Trophoblast cell (in vitro differentiated cells and primary cell): ENCODE measurements at regions not wholly inside any gene's neighbourhood (a gene's known extent, or its start where the extent isn't known, plus 50 kb on each side); places are given as distances from the start of the nearest gene placed in this dataset.

Source experiments
- DNase-seq, 2 donors: peaks; one replicate each; pipeline ENCODE4 v3.0.0-alpha.2; 2016
- H2AFZ ChIP-seq: 2 replicates; pipeline ENCODE4 v1.6.1; 2013; ENCODE audit warnings: low read length, moderate library complexity, mild to moderate bottlenecking; ENCODE audit not compliant: insufficient read depth, poor library complexity
- H2AK5ac ChIP-seq: 2 replicates; pipeline ENCODE4 v1.6.1; 2013; ENCODE audit warnings: mild to moderate bottlenecking, low read length
- H2BK120ac ChIP-seq: 2 replicates; pipeline ENCODE4 v1.6.1; 2013; ENCODE audit warnings: low read length, mild to moderate bottlenecking, moderate library complexity; ENCODE audit not compliant: insufficient read depth, poor library complexity
- H2BK12ac ChIP-seq: 2 replicates; pipeline ENCODE4 v1.6.1; 2013; ENCODE audit warnings: mild to moderate bottlenecking, low read length, moderate library complexity
- H2BK5ac ChIP-seq: 2 replicates; pipeline ENCODE4 v1.6.1; 2013; ENCODE audit warnings: low read length, low read depth, moderate library complexity, mild to moderate bottlenecking; ENCODE audit not compliant: poor library complexity
- H3K14ac ChIP-seq: 2 replicates; pipeline ENCODE4 v1.6.1; 2013; ENCODE audit warnings: mild to moderate bottlenecking, low read length
- H3K18ac ChIP-seq: 2 replicates; pipeline ENCODE4 v1.6.1; 2013; ENCODE audit warnings: mild to moderate bottlenecking, low read length
- H3K23ac ChIP-seq: 2 replicates; pipeline ENCODE4 v1.6.1; 2013; ENCODE audit warnings: low read length
- H3K27ac ChIP-seq: 2 replicates; pipeline ENCODE4 v1.5.1; 2013; ENCODE audit warnings: low read depth, mild to moderate bottlenecking, inconsistent platforms, low read length, moderate library complexity
- H3K27me3 ChIP-seq: 2 replicates; pipeline ENCODE4 v1.6.1; 2013; ENCODE audit warnings: inconsistent platforms, mild to moderate bottlenecking, low read length, moderate library complexity; ENCODE audit not compliant: insufficient read depth
- H3K36me3 ChIP-seq, 2 experiments: 1 replicate in 1 of 2; 2 replicates in 1 of 2; pipeline ENCODE4 v1.6.1; 2013; ENCODE audit warnings: low read length in 2 of 2, mild to moderate bottlenecking in 2 of 2, moderate library complexity in 1 of 2; ENCODE audit not compliant: insufficient read depth in 2 of 2, control insufficient read depth in 1 of 2
- H3K4ac ChIP-seq: 2 replicates; pipeline ENCODE4 v1.6.1; 2013; ENCODE audit warnings: low read depth, mild to moderate bottlenecking, low read length, moderate library complexity
- H3K4me1 ChIP-seq, 2 experiments: 1 replicate in 1 of 2; 2 replicates in 1 of 2; pipeline ENCODE4 v1.6.1; 2013; ENCODE audit warnings: low read length in 2 of 2, mild to moderate bottlenecking in 2 of 2, moderate library complexity in 1 of 2; ENCODE audit not compliant: insufficient read depth in 2 of 2, control insufficient read depth in 1 of 2
- H3K4me2 ChIP-seq: 2 replicates; pipeline ENCODE4 v1.6.1; 2013; ENCODE audit warnings: inconsistent platforms, mild to moderate bottlenecking, low read length, moderate library complexity
- H3K4me3 ChIP-seq: 2 replicates; pipeline ENCODE4 v1.5.1; 2013; ENCODE audit warnings: mild to moderate bottlenecking, low read depth, low read length, inconsistent platforms
- H3K79me1 ChIP-seq: one replicate; pipeline ENCODE4 v1.6.1; 2013; ENCODE audit warnings: low read length
- H3K79me2 ChIP-seq: 2 replicates; pipeline ENCODE4 v1.6.1; 2013; ENCODE audit warnings: low read length, mild to moderate bottlenecking; ENCODE audit not compliant: control insufficient read depth, insufficient read depth, poor library complexity
- H3K9ac ChIP-seq: 2 replicates; pipeline ENCODE4 v1.6.1; 2013; ENCODE audit warnings: mild to moderate bottlenecking, low read length
- H3K9me3 ChIP-seq: 2 replicates; pipeline ENCODE4 v1.6.1; 2013; ENCODE audit warnings: low read depth, mild to moderate bottlenecking, control low read depth, inconsistent platforms, low read length; ENCODE audit not compliant: insufficient read depth
- H4K12ac ChIP-seq: 2 replicates; pipeline ENCODE4 v1.6.1; 2013; ENCODE audit warnings: low read depth, mild to moderate bottlenecking, low read length, moderate library complexity
- H4K8ac ChIP-seq: 2 replicates; pipeline ENCODE4 v1.6.1; 2013; ENCODE audit warnings: low read depth, mild to moderate bottlenecking, low read length, moderate library complexity
- H4K91ac ChIP-seq: one replicate; pipeline ENCODE4 v1.6.1; 2013; ENCODE audit warnings: low read depth, mild to moderate bottlenecking, low read length, moderate library complexity
- WGBS: extraction: QIAGEN DNeasy Blood & Tissue Kit; methylation state at CpG from one replicate; pipeline ENCODE4 v1.1.7; 2013; ENCODE audit warnings: missing lambda C conversion rate; ENCODE audit not compliant: insufficient read length, insufficient coverage; ENCODE audit errors: extremely low coverage; 5-methylcytosine and 5-hydroxymethylcytosine counted together

DNA sequence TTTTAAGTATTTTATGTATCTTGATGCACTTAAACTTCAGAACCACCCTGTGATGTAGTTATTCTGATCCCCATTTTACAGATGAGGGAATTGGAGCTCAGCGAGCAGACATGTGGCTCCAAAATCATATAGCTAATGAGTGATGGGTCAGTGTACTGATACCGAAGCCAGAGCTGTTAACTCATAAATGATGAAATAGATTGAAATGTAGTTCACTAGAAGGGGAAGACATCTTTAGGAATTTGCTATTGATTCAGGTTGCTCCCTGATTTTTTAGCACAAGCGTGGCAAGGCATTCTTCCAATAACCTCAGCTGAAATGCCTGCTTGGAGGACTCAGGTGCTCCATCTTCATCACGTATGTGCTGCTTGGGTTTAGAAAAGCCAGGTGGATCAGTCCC lies 228.8 kb downstream of the PTEN start:
- Histone ChIP-seq H2BK120ac (no peak overlapping the region), H2AK5ac (no peak overlapping the region), H3K23ac (no peak overlapping the region), H3K4me2 (no peak overlapping the region), H3K4me1 (peaks cover 5 to 8% of the 10 kb centered on the region in 2 experiments), H3K79me1 (no peaks in the 10 kb centered on the region), H4K91ac (no peak overlapping the region), H3K4ac (no peak overlapping the region), H3K9ac (no peak overlapping the region), H4K12ac (no peak overlapping the region), H2BK12ac (no peak overlapping the region), H3K18ac (no peak overlapping the region), H3K4me3 (no peak overlapping the region), H3K14ac (no peak overlapping the region), H3K36me3 (no peaks in the 10 kb centered on the region), H2BK5ac (no peak overlapping the region), H2AFZ (no peak overlapping the region), H3K9me3 (no peaks in the 10 kb centered on the region), H4K8ac (no peak overlapping the region), H3K79me2 (no peaks in the 10 kb centered on the region), H3K27ac (no peak overlapping the region), H3K27me3 (no peaks in the 10 kb centered on the region)
- no CpG with 5 or more reads among the region's 4 CpGs for WGBS
- no peak for DNase-seq

- no peak overlapping the region for H3K18ac ChIP-seq
- no peak overlapping the region for H2BK12ac ChIP-seq
- no peaks in the 10 kb centered on the region for H3K79me1 ChIP-seq
- no peak overlapping the region for H3K4me3 ChIP-seq
- no peaks in the 10 kb centered on the region for H3K79me2 ChIP-seq
- H3K4me1 ChIP-seq, result peaks cover 4 to 8% of the 10 kb centered on the region in 2 experiments
- H2AFZ ChIP-seq, result no peak overlapping the region
- no peak overlapping the region for H4K91ac ChIP-seq
- no peak overlapping the region for H2AK5ac ChIP-seq
- no peak overlapping the region for H4K8ac ChIP-seq
- WGBS, result no CpG with 5 or more reads among the region's 5 CpGs
- H3K27me3 ChIP-seq, result no peaks in the 10 kb centered on the region
- no peak overlapping the region for H2BK120ac ChIP-seq
- H3K4ac ChIP-seq, result no peak overlapping the region
- H3K4me2 ChIP-seq, result no peak overlapping the region
- no peaks in the 10 kb centered on the region for H3K9me3 ChIP-seq
- no peak overlapping the region for H3K14ac ChIP-seq
- no peak overlapping the region for H3K23ac ChIP-seq
- no peaks in the 10 kb centered on the region for H3K36me3 ChIP-seq
- H2BK5ac ChIP-seq, result no peak overlapping the region
- no peak overlapping the region for H4K12ac ChIP-seq
- no peak for DNase-seq
- no peak overlapping the region for H3K9ac ChIP-seq
- no peak overlapping the region for H3K27ac ChIP-seq
Measured at GRCh38 chr10:88092973-88093372, 229.5 kb downstream of the PTEN start.

GRCh38 chr10:88094795-88095194 lies 231.4 kb downstream of the PTEN start:
- Histone ChIP-seq H3K4me2 (no peak overlapping the region), H3K9me3 (no peaks in the 10 kb centered on the region), H2BK120ac (no peak overlapping the region), H4K8ac (no peak overlapping the region), H4K91ac (no peak overlapping the region), H3K27me3 (no peaks in the 10 kb centered on the region), H3K4ac (no peak overlapping the region), H2AFZ (no peak overlapping the region), H3K27ac (no peak overlapping the region), H3K18ac (no peak overlapping the region), H3K36me3 (no peaks in the 10 kb centered on the region), H4K12ac (no peak overlapping the region), H2BK12ac (no peak overlapping the region), H2AK5ac (no peak overlapping the region), H3K4me3 (no peak overlapping the region), H3K23ac (no peak overlapping the region), H3K4me1 (peaks cover 4 to 8% of the 10 kb centered on the region in 2 experiments), H3K79me2 (no peaks in the 10 kb centered on the region), H2BK5ac (no peak overlapping the region), H3K9ac (no peak overlapping the region), H3K14ac (no peak overlapping the region), H3K79me1 (no peaks in the 10 kb centered on the region)
- WGBS, result no CpG with 5 or more reads among the region's 1 CpG
- DNase-seq, result no peak

- no peaks in the 10 kb centered on the region for H3K9me3 ChIP-seq
- no peak overlapping the region for H3K4me2 ChIP-seq
- WGBS, result no CpG with 5 or more reads among the region's 5 CpGs
- no peak overlapping the region for H3K4me3 ChIP-seq
- H4K8ac ChIP-seq, result no peak overlapping the region
- H3K18ac ChIP-seq, result no peak overlapping the region
- H3K14ac ChIP-seq, result no peak overlapping the region
- H2BK12ac ChIP-seq, result no peak overlapping the region
- no peak overlapping the region for H4K91ac ChIP-seq
- no peaks in the 10 kb centered on the region for H3K79me1 ChIP-seq
- no peak overlapping the region for H2BK120ac ChIP-seq
- H3K4ac ChIP-seq, result no peak overlapping the region
- no peak overlapping the region for H3K27ac ChIP-seq
- H3K79me2 ChIP-seq, result no peaks in the 10 kb centered on the region
- H2BK5ac ChIP-seq, result no peak overlapping the region
- DNase-seq, result peak in 1 of 2 donors; percentile 10
- H3K4me1 ChIP-seq, result peaks cover 4 to 8% of the 10 kb centered on the region in 2 experiments
- H3K23ac ChIP-seq, result no peak overlapping the region
- H3K9ac ChIP-seq, result no peak overlapping the region
- no peaks in the 10 kb centered on the region for H3K27me3 ChIP-seq
- no peak overlapping the region for H2AK5ac ChIP-seq
- H3K36me3 ChIP-seq, result no peaks in the 10 kb centered on the region
- H2AFZ ChIP-seq, result no peak overlapping the region
- H4K12ac ChIP-seq, result no peak overlapping the region
Measured at GRCh38 chr10:88095223-88095721, 231.8 kb downstream of the PTEN start.
